ENCODE measurements at regions not wholly inside any gene's neighbourhood (a gene's known extent, or its start where the extent isn't known, plus 50 kb on each side); places are given as distances from the start of the nearest gene placed in this dataset.

- ChIA-PET POLR2A (no interaction called here), CTCF (no interaction called here), RAD21 (ENCODE audit: low non-redundant PET in 1 of 2, low total read pairs in 2 of 2, uncharacterized antibody in 2 of 2, unreplicated experiment in 2 of 2) (no interaction called here)
- Histone ChIP-seq H3K27ac (ENCODE audit: low read depth, low read length) (no peak overlapping the region), H3K4me3 (replicated peaks in 1 of 2; ENCODE audit: low read depth in 1 of 2, low read length in 2 of 2) (no peak overlapping the region), H3K9me2 (ENCODE audit: insufficient read depth) (no peaks in the 10 kb centered on the region), H4K20me1 (ENCODE audit: insufficient read depth) (no peaks in the 10 kb centered on the region), H3K9ac (ENCODE audit: low read length) (no peak overlapping the region), H3K36me3 (ENCODE audit: control insufficient read depth in 1 of 2, insufficient read depth in 2 of 2, low read length in 2 of 2) (no peaks in the 10 kb centered on the region), H3K4me2 (ENCODE audit: low read length) (0 out of 2 replicates have a peak overlapping the region, but pooled peaks have one; percentile 7), H3K4me1 (ENCODE audit: control insufficient read depth in 1 of 2, insufficient read depth in 2 of 2, low read length in 2 of 2) (peaks cover 4 to 7% of the 10 kb centered on the region in 2 experiments; a peak in 2 of 4 replicates), H3K9me3 (ENCODE audit: control insufficient read depth in 1 of 2, insufficient read depth in 1 of 2, low read depth in 1 of 2, low read length in 2 of 2) (no peaks in the 10 kb centered on the region), H3K27me3 (ENCODE audit: insufficient read depth, low read length) (peaks cover 14% of the 10 kb centered on the region; the same call in 1 of the 2 replicates), H3K79me2 (ENCODE audit: insufficient read depth, low read length) (no peaks in the 10 kb centered on the region), H2AFZ (ENCODE audit: low read depth, low read length, poor library complexity, severe bottlenecking) (no peak overlapping the region)
- no peak for DNase-seq (ENCODE audit: low read depth, low spot score)
- peak; percentile 39; the same call in 1 of the 2 replicates for ATAC-seq
- no peak for TF ChIP-seq RAD21 (IDR thresholded peaks at IDR 0.05; ENCODE audit: low read depth)
- TF ChIP-seq EZH2 (IDR thresholded peaks at IDR 0.05), result no peak
- TF ChIP-seq, protein P1, sequence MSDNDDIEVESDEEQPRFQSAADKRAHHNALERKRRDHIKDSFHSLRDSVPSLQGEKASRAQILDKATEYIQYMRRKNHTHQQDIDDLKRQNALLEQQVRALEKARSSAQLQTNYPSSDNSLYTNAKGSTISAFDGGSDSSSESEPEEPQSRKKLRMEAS (IDR thresholded peaks at IDR 0.05), result no peak
- TF ChIP-seq SP1 (IDR thresholded peaks at IDR 0.05; ENCODE audit: low read depth), result no peak
- TF ChIP-seq CBX3 (IDR thresholded peaks at IDR 0.05; ENCODE audit: low read depth), result no peak
- no peak for TF ChIP-seq SRF (IDR thresholded peaks at IDR 0.05; ENCODE audit: low read depth)
- no peak for TF ChIP-seq SIN3A (IDR thresholded peaks at IDR 0.05; ENCODE audit: low read depth)
- TF ChIP-seq YY1 (IDR thresholded peaks at IDR 0.05; ENCODE audit: extremely low read depth, insufficient replicate concordance, low read depth, low read length), result no peak
- intact Hi-C loops (cut with micrococcal nuclease), result no loop called here
- BruUV-seq (replicated peaks), result no TSS peak
Observed at GRCh38 chr17:79433379-79433778, 177.5 kb downstream of the RBFOX3 start.

DNA sequence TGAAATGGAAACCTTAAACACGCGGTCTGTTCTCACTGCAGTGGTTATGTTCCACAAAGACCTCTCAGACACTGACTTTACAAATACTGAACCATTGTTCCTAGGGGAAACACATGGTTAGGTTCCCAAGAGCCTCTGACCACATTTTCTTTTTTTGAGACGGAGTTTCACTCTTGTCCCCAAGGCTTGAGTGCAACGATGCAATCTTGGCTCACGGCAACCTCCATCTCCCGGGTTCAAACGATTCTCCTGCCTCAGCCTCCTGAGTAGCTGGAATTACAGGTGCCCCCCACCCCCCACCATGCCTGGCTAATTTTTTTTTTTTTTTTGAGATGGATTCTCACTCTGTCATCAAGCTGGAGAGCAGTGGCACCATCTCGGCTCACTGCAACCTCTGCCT, 179.7 kb downstream of the RBFOX3 start:
- Histone ChIP-seq H3K4me3 (replicated peaks in 1 of 2; ENCODE audit: low read depth in 1 of 2, low read length in 2 of 2) (no peak overlapping the region), H3K9me2 (ENCODE audit: insufficient read depth) (no peaks in the 10 kb centered on the region), H3K4me1 (ENCODE audit: control insufficient read depth in 1 of 2, insufficient read depth in 2 of 2, low read length in 2 of 2) (peaks cover 5 to 7% of the 10 kb centered on the region in 2 experiments; a peak in 2 of 4 replicates), H3K9me3 (ENCODE audit: control insufficient read depth in 1 of 2, insufficient read depth in 1 of 2, low read depth in 1 of 2, low read length in 2 of 2) (no peaks in the 10 kb centered on the region), H3K27me3 (ENCODE audit: insufficient read depth, low read length) (0 out of 2 replicates have a peak, but pooled peaks cover 8% of the 10 kb centered on the region), H3K79me2 (ENCODE audit: insufficient read depth, low read length) (no peaks in the 10 kb centered on the region), H3K9ac (ENCODE audit: low read length) (no peak overlapping the region), H3K36me3 (ENCODE audit: control insufficient read depth in 1 of 2, insufficient read depth in 2 of 2, low read length in 2 of 2) (no peaks in the 10 kb centered on the region), H4K20me1 (ENCODE audit: insufficient read depth) (no peaks in the 10 kb centered on the region), H3K4me2 (ENCODE audit: low read length) (no peak overlapping the region), H2AFZ (ENCODE audit: low read depth, low read length, poor library complexity, severe bottlenecking) (no peak overlapping the region), H3K27ac (ENCODE audit: low read depth, low read length) (no peak overlapping the region)
- BruUV-seq (replicated peaks), result no TSS peak
- ChIA-PET RAD21 (ENCODE audit: low non-redundant PET in 1 of 2, low total read pairs in 2 of 2, uncharacterized antibody in 2 of 2, unreplicated experiment in 2 of 2) (no interaction called here), POLR2A (no interaction called here), CTCF (interaction anchor here (0.6 kb wide), 1 partner anchor 556 kb away, joined by 3 read pairs; no protein-coding TSS in a partner anchor)
- no peak for ATAC-seq
- intact Hi-C loops (cut with micrococcal nuclease), result no loop called here
- DNase-seq (ENCODE audit: low read depth, low spot score), result no peak
- TF ChIP-seq POLR2A (IDR thresholded peaks at IDR 0.05; ENCODE audit: borderline replicate concordance, extremely low read depth, insufficient read depth, insufficient read length) (no peak), REST (IDR thresholded peaks at IDR 0.05; ENCODE audit: low read depth) (no peak), ZNF274 (IDR thresholded peaks at IDR 0.05; ENCODE audit: low read depth, low read length) (no peak), ELF1 (IDR thresholded peaks at IDR 0.05; ENCODE audit: borderline replicate concordance, low read depth) (no peak)
- TF ChIP-seq, protein P2, sequence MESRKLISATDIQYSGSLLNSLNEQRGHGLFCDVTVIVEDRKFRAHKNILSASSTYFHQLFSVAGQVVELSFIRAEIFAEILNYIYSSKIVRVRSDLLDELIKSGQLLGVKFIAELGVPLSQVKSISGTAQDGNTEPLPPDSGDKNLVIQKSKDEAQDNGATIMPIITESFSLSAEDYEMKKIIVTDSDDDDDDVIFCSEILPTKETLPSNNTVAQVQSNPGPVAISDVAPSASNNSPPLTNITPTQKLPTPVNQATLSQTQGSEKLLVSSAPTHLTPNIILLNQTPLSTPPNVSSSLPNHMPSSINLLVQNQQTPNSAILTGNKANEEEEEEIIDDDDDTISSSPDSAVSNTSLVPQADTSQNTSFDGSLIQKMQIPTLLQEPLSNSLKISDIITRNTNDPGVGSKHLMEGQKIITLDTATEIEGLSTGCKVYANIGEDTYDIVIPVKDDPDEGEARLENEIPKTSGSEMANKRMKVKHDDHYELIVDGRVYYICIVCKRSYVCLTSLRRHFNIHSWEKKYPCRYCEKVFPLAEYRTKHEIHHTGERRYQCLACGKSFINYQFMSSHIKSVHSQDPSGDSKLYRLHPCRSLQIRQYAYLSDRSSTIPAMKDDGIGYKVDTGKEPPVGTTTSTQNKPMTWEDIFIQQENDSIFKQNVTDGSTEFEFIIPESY (IDR thresholded peaks at IDR 0.05; ENCODE audit: extremely low read depth, insufficient replicate concordance, low read length), result no peak
